BJ (cell line): ENCODE measurements at regions not wholly inside any gene's neighbourhood (a gene's known extent, or its start where the extent isn't known, plus 50 kb on each side); places are given as distances from the start of the nearest gene placed in this dataset.
"Not testable (repeated sequence)": the region's sequence is repeated elsewhere in the genome, so short reads cannot be mapped to it uniquely, and the experiment has no call there.

Source experiments
- CTCF ChIA-PET: fragments of 350-600 bp; formaldehyde crosslinking; extraction: SDS; loops from one replicate; lab custom pipeline; 2021; ENCODE audit warnings: antibody characterized with exemption, inconsistent platforms; lab: Yijun Ruan, JAX
- POLR2A ChIA-PET: fragments of 300-600 bp; sonication (Branson Sonifier 250); formaldehyde crosslinking; extraction: SDS; loops from one replicate; lab custom pipeline; 2021; ENCODE audit warnings: antibody characterized with exemption; lab: Charles Lee
- DNase-seq: peaks from one replicate; pipeline ENCODE4 v3.0.0-alpha.2; 2011; ENCODE audit warnings: low read depth
- H3K27me3 ChIP-seq: 2 replicates; pipeline ENCODE4 v1.6.0; 2011; ENCODE audit warnings: low read length; ENCODE audit not compliant: control insufficient read depth, insufficient read depth
- H3K36me3 ChIP-seq: 2 replicates; pipeline ENCODE4 v1.5.1; 2011; ENCODE audit warnings: low read length; ENCODE audit not compliant: control insufficient read depth, insufficient read depth
- H3K4me3 ChIP-seq: 2 replicates; pipeline ENCODE4 v1.5.1; 2011; ENCODE audit warnings: low read depth, mild to moderate bottlenecking, control low read depth, low read length
- CTCF ChIP-seq: IDR thresholded peaks from 2 replicates; pipeline ENCODE4 v1.5.1; 2011; ENCODE audit warnings: low read depth, mild to moderate bottlenecking, control low read depth, inconsistent platforms, low read length, moderate library complexity; ENCODE audit not compliant: insufficient read depth

- Histone ChIP-seq H3K27me3 (no peaks in the 10 kb centered on the region), H3K4me3 (no peak overlapping the region), H3K36me3 (no peaks in the 10 kb centered on the region)
- TF ChIP-seq CTCF, result no peak
- CTCF ChIA-PET, result interaction anchor here (1.8 kb wide), 1 partner anchor 12 kb away, joined by 9 read pairs; no protein-coding TSS in a partner anchor
- DNase-seq, result peak; percentile 28
- POLR2A ChIA-PET, result no interaction called here
These were observed 151.4 kb upstream of the PITRM1 start for GRCh38 chr10:3323865-3324498.

- CTCF ChIA-PET, result no interaction called here
- no peak for TF ChIP-seq CTCF
These were observed 148.5 kb upstream of the PITRM1 start for GRCh38 chr10:3321123-3321522.

GRCh38 chr10:3319811-3320226, 147.2 kb upstream of the PITRM1 start:
- TF ChIP-seq CTCF, result no peak
- Histone ChIP-seq H3K36me3 (no peaks in the 10 kb centered on the region), H3K4me3 (no peak overlapping the region), H3K27me3 (no peaks in the 10 kb centered on the region)
- DNase-seq, result no peak
- ChIA-PET POLR2A (no interaction called here), CTCF (no interaction called here)

More at GRCh38 chr10:3321123-3321522, 148.5 kb upstream of the PITRM1 start:
- H3K27me3 ChIP-seq, result no peaks in the 10 kb centered on the region
- H3K4me3 ChIP-seq, result no peak overlapping the region
- POLR2A ChIA-PET, result no interaction called here
- H3K36me3 ChIP-seq, result no peaks in the 10 kb centered on the region
- DNase-seq, result no peak

GRCh38 chr10:3318480-3318807, 145.9 kb upstream of the PITRM1 start:
- POLR2A ChIA-PET, H3K36me3 ChIP-seq, H3K27me3 ChIP-seq, DNase-seq, CTCF ChIA-PET, H3K4me3 ChIP-seq: not testable (repeated sequence)

- CTCF ChIA-PET, H3K36me3 ChIP-seq, H3K27me3 ChIP-seq, DNase-seq, H3K4me3 ChIP-seq, POLR2A ChIA-PET: not testable (repeated sequence)
These were observed 145.2 kb upstream of the PITRM1 start for GRCh38 chr10:3317553-3318479.

GRCh38 chr10:3314445-3315085, 142.0 kb upstream of the PITRM1 start:
- CTCF ChIA-PET, H3K36me3 ChIP-seq, DNase-seq, POLR2A ChIA-PET, H3K4me3 ChIP-seq, H3K27me3 ChIP-seq: not testable (repeated sequence)

- H3K4me3 ChIP-seq, H3K36me3 ChIP-seq, H3K27me3 ChIP-seq, CTCF ChIA-PET, DNase-seq: not testable (repeated sequence)
- POLR2A ChIA-PET, result interaction anchor here (0.6 kb wide), 1 partner anchor 20 kb away, joined by 4 read pairs; no protein-coding TSS in a partner anchor
These were observed 141.3 kb upstream of the PITRM1 start for GRCh38 chr10:3313784-3314444.
